Upper lobe of right lung (tissue), 1 donor: ENCODE measurements at regions not wholly inside any gene's neighbourhood (a gene's known extent, or its start where the extent isn't known, plus 50 kb on each side); places are given as distances from the start of the nearest gene placed in this dataset.

Experiments
- ATAC-seq: fragments of 200-7000 bp; cut with Tn5 transposase; one replicate; pipeline ENCODE4 v1.9.1; 2020; ENCODE audit warnings: mild to moderate bottlenecking, moderate library complexity
- DNase-seq: peaks from one replicate; pipeline ENCODE4 v3.0.0-alpha.2; 2020
- H3K27ac ChIP-seq: fragments of 200-600 bp; one replicate; pipeline ENCODE4 v1.8.0; 2022
- H3K27me3 ChIP-seq: fragments of 200-600 bp; one replicate; pipeline ENCODE4 v1.8.0; 2022; ENCODE audit warnings: mild to moderate bottlenecking
- H3K36me3 ChIP-seq: fragments of 200-600 bp; one replicate; pipeline ENCODE4 v1.8.0; 2022
- H3K4me1 ChIP-seq: fragments of 200-600 bp; one replicate; pipeline ENCODE4 v1.8.0; 2022
- H3K4me3 ChIP-seq: fragments of 200-600 bp; one replicate; pipeline ENCODE4 v1.8.0; 2022; ENCODE audit warnings: mild to moderate bottlenecking
- H3K9me3 ChIP-seq: fragments of 200-600 bp; one replicate; pipeline ENCODE4 v1.8.0; 2022
- intact Hi-C: fragments of 100-400 bp; cut with DNase I; formaldehyde crosslinking; loops from one replicate; pipeline ENCODE4 v1.11.0; 2022
- TF ChIP-seq, protein P1 (sequence below): fragments of 200-600 bp; IDR thresholded peaks from one replicate; pipeline ENCODE4 v1.8.0; 2022; ENCODE audit warnings: antibody characterized with exemption
- donor health status: DM: no; HTN: yes; CAD: no; lungs with severe emphysema.

DNA sequence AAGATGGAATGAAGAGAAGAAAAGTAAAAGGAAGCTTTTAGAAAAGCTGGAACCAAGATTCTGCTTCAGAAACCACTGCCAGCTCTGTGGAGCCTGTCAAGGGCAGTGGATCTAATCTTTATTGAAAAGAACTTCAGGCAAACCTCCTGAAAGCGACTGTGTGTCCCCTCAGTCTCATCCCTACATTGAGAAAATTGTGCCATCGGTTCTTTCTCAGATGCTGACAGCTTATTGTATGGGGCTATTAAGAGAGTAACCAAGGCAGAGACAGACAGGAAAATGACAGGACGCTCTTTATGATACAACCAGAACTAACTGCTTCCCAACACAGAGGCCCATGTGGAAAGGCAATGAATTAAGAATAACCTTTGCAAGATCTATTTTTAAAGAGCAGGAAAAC, 763.2 kb upstream of the CHAC2 start:
- Histone ChIP-seq H3K27ac (no peak overlapping the region), H3K9me3 (no peaks in the 10 kb centered on the region), H3K36me3 (no peaks in the 10 kb centered on the region), H3K27me3 (no peaks in the 10 kb centered on the region), H3K4me3 (no peak overlapping the region), H3K4me1 (no peaks in the 10 kb centered on the region)
- TF ChIP-seq, protein P1, sequence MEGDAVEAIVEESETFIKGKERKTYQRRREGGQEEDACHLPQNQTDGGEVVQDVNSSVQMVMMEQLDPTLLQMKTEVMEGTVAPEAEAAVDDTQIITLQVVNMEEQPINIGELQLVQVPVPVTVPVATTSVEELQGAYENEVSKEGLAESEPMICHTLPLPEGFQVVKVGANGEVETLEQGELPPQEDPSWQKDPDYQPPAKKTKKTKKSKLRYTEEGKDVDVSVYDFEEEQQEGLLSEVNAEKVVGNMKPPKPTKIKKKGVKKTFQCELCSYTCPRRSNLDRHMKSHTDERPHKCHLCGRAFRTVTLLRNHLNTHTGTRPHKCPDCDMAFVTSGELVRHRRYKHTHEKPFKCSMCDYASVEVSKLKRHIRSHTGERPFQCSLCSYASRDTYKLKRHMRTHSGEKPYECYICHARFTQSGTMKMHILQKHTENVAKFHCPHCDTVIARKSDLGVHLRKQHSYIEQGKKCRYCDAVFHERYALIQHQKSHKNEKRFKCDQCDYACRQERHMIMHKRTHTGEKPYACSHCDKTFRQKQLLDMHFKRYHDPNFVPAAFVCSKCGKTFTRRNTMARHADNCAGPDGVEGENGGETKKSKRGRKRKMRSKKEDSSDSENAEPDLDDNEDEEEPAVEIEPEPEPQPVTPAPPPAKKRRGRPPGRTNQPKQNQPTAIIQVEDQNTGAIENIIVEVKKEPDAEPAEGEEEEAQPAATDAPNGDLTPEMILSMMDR, result no peak
- intact Hi-C loops, result no loop called here
- ATAC-seq, result no peak
- no peak for DNase-seq

DNA sequence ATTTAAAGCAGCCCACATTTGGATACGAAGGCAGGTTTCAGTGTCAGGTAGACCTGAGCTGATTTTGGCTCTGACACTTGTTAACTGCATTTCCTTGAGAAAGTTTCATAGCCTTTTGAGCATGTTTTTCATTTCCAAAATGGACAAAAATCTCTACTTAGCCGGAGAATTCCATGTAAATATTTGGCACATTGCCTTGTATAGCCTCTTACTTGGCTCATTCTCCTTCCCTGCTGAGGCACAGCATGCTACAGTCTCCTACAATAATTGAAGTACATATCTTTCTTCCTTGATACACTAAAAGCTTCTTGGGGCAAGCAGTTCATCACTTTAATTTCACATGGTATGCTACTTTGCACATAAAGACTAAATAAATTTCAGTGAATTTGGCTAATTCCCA, 772.2 kb upstream of the CHAC2 start:
- no peak overlapping the region for H3K4me3 ChIP-seq
- H3K36me3 ChIP-seq, result no peaks in the 10 kb centered on the region
- no peak for ATAC-seq
- DNase-seq, result no peak
- TF ChIP-seq, protein P1, result no peak
- H3K4me1 ChIP-seq, result no peaks in the 10 kb centered on the region
- no peaks in the 10 kb centered on the region for H3K9me3 ChIP-seq
- H3K27ac ChIP-seq, result no peak overlapping the region
- intact Hi-C loops, result no loop called here
- no peaks in the 10 kb centered on the region for H3K27me3 ChIP-seq

DNA sequence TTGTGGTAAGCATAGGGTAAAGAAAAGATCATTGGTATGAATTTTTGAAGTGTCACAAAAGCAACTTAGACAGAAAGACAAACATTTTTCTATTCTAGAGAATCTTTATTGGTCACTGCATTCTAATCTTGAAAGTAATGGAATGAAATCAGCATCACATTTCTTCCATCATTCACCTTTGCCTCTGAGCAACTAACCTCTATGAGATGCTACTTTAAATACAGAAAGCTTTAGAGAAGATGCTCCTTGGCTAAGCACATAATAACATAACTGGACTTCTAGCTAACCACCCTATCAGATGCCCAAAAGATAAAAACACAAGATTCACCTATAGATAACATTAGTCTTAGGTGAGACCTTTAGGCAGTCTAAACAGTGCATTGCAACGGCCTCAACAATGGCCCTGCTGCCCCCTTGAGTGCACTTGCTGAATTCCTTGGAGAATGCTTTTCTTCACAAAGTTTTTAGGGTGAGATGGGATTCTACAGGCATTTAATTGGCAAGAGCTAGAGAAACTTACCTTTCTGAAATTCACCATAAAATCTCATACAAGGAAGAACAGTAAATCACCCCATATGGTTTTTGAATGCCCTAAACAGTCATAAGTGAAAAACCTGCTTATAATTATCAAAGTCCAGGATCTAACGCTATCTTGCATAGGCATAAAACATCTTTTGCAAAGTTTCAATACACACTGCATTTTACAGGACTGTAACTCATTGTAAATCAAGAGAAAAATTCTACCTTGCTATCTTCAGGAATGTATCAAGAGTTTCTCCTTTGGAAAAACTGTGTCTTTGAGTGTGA, 791.3 kb upstream of the CHAC2 start:
- ATAC-seq (no peak), DNase-seq (no peak)
- TF ChIP-seq, protein P1, result peak; percentile 8
- no peaks in the 10 kb centered on the region for H3K9me3 ChIP-seq
- H3K4me3 ChIP-seq, result no peak overlapping the region
- intact Hi-C loops, result no loop called here
- no peaks in the 10 kb centered on the region for H3K27me3 ChIP-seq
- no peaks in the 10 kb centered on the region for H3K4me1 ChIP-seq
- no peak overlapping the region for H3K27ac ChIP-seq
- no peaks in the 10 kb centered on the region for H3K36me3 ChIP-seq

DNA sequence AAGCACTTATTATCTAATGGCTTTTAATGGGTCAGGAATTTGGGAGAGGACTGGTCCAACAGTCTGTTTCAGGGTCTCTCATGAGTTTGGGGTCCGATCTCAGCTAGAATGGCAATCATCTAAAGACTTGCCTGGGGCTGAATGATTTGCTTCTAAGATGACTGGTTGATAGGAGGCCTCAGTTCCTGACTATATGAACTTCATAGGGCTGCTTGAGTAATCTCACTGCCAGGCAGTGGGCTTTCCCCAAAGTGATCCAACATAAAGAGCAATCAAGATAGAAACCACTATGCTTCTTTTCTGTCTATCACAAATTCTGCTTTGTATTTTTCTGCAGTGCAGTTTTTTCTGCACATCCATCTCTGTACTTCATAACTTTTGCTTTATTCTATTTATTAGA, 793.5 kb upstream of the CHAC2 start:
- ATAC-seq (no peak), DNase-seq (no peak)
- Histone ChIP-seq H3K27ac (no peak overlapping the region), H3K4me3 (no peak overlapping the region), H3K27me3 (no peaks in the 10 kb centered on the region), H3K9me3 (no peaks in the 10 kb centered on the region), H3K4me1 (no peaks in the 10 kb centered on the region), H3K36me3 (no peaks in the 10 kb centered on the region)
- intact Hi-C loops, result no loop called here
- TF ChIP-seq, protein P1, result no peak

DNA sequence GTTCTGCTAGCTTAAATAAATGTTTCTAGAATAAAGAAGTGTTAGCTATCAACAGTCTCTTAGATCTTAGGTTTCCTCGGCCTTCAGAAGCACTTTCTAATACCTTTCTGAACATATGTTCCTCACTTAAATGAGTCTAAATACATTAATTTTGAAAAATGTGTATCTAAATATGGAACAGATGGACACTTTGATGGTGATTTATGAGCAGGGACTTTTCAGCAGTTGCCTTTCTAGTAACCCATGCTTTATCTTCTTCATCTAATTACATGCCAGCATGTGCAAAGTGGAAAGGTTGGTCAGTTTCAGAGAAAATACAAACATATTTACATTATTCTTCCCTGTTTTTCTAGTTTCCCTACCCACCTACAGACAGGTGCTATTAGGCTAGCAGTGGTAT, 797.0 kb upstream of the CHAC2 start:
- Histone ChIP-seq H3K36me3 (no peaks in the 10 kb centered on the region), H3K4me1 (no peaks in the 10 kb centered on the region), H3K27me3 (no peaks in the 10 kb centered on the region), H3K9me3 (no peaks in the 10 kb centered on the region), H3K27ac (no peak overlapping the region), H3K4me3 (no peak overlapping the region)
- DNase-seq (no peak), ATAC-seq (no peak)
- TF ChIP-seq, protein P1, result no peak
- intact Hi-C loops, result no loop called here

DNA sequence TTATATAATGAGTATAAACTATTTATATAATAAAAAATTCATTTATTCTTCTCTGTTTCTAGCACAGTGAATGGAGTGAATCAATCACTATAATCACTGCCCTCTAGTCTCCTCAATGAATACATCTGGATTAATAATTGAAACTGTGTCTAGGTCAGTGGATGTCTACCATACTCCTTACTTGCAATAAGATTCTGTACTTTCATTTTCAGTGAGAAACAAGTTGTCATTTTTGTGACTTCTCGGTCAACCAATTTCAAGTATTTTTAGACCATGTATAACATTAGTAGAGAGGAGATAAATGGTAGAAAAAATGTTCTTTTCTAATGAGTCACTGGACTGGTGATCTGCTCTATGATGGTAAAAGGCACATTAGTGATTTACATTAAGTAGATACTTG, 799.6 kb upstream of the CHAC2 start:
- H3K27ac ChIP-seq, result no peak overlapping the region
- no peaks in the 10 kb centered on the region for H3K4me1 ChIP-seq
- intact Hi-C loops, result no loop called here
- DNase-seq (no peak), ATAC-seq (no peak)
- H3K27me3 ChIP-seq, result no peaks in the 10 kb centered on the region
- H3K9me3 ChIP-seq, result no peaks in the 10 kb centered on the region
- no peaks in the 10 kb centered on the region for H3K36me3 ChIP-seq
- H3K4me3 ChIP-seq, result no peak overlapping the region
- TF ChIP-seq, protein P1, result no peak
